PC-9 (cell line): ENCODE measurements at regions not wholly inside any gene's neighbourhood (a gene's known extent, or its start where the extent isn't known, plus 50 kb on each side); places are given as distances from the start of the nearest gene placed in this dataset.

ENCODE experiments used
- BruUV-seq: library from RNA; stranded (reverse); fragments of 400-500 nt; replicated peaks from 2 replicates; lab custom pipeline; 2021; lab: Mats Ljungman, UMichigan
- CTCF ChIA-PET: fragments of 300-600 bp; sonication (Branson Sonifier 250); formaldehyde crosslinking; loops from one replicate; lab custom pipeline; 2022; ENCODE audit warnings: antibody characterized with exemption; lab: Charles Lee
- POLR2A ChIA-PET: fragments of 300-600 bp; sonication (Branson Sonifier 250); formaldehyde crosslinking; loops from one replicate; lab custom pipeline; 2022; ENCODE audit warnings: antibody characterized with exemption; ENCODE audit not compliant: unreplicated experiment; lab: Charles Lee
- DNase-seq, 2 experiments: peaks; one replicate each; pipeline versions ENCODE4 v3.0.0 to v3.0.0-alpha.2; 2015 to 2022; ENCODE audit warnings: mixed read lengths in 1 of 2
- H2AFZ ChIP-seq: fragments of 200-600 bp; sonication (generic); 2 replicates; pipeline ENCODE4 v1.8.1; 2017; ENCODE audit warnings: antibody characterized with exemption
- H3F3A ChIP-seq: fragments of 200-600 bp; sonication (generic); 2 replicates; pipeline ENCODE4 v1.8.1; 2017; ENCODE audit warnings: antibody characterized with exemption, mild to moderate bottlenecking, low read depth; ENCODE audit not compliant: insufficient read depth
- H3K27ac ChIP-seq: fragments of 200-600 bp; sonication (generic); 2 replicates; pipeline ENCODE4 v1.6.1; 2016; ENCODE audit warnings: mixed run types
- H3K27me3 ChIP-seq: fragments of 200-600 bp; sonication (generic); 2 replicates; pipeline ENCODE4 v1.6.1; 2016; ENCODE audit warnings: low read depth, mixed run types; ENCODE audit not compliant: insufficient read depth
- H3K36me3 ChIP-seq: fragments of 200-600 bp; sonication (generic); 2 replicates; pipeline ENCODE4 v1.6.1; 2016; ENCODE audit warnings: low read depth, mixed run types
- H3K4me1 ChIP-seq: fragments of 200-600 bp; sonication (generic); replicated peaks from 2 replicates; pipeline ENCODE4 v1.6.1; 2016; ENCODE audit warnings: mixed run types; ENCODE audit not compliant: insufficient read depth
- H3K4me2 ChIP-seq: fragments of 200-600 bp; sonication (generic); 2 replicates; pipeline ENCODE4 v1.6.1; 2017; ENCODE audit warnings: mixed run types
- H3K4me3 ChIP-seq: fragments of 200-600 bp; sonication (generic); 2 replicates; pipeline ENCODE4 v1.6.1; 2016; ENCODE audit warnings: mixed run types
- H3K79me2 ChIP-seq: fragments of 200-600 bp; sonication (generic); 2 replicates; pipeline ENCODE4 v1.6.1; 2017; ENCODE audit warnings: low read depth, mixed run types
- H3K9me2 ChIP-seq: fragments of 200-600 bp; sonication (generic); 2 replicates; pipeline ENCODE4 v1.8.1; 2017; ENCODE audit warnings: mild to moderate bottlenecking; ENCODE audit not compliant: insufficient read depth
- H3K9me3 ChIP-seq: fragments of 200-600 bp; sonication (generic); 2 replicates; pipeline ENCODE4 v1.8.1; 2016; ENCODE audit warnings: low read depth; ENCODE audit not compliant: insufficient read depth
- H4K20me1 ChIP-seq: fragments of 200-600 bp; sonication (generic); 2 replicates; pipeline ENCODE4 v1.8.1; 2017; ENCODE audit not compliant: insufficient read depth
- EZH2 ChIP-seq: fragments of 200-600 bp; sonication (generic); IDR thresholded peaks from 2 replicates; pipeline ENCODE4 v1.8.0; 2017; ENCODE audit warnings: antibody characterized with exemption, low read depth
- intact Hi-C: fragments of 100-400 bp; cut with micrococcal nuclease; formaldehyde crosslinking; loops from one replicate; pipeline ENCODE4 v1.10.0; 2022; ENCODE audit not compliant: unreplicated experiment
- TF ChIP-seq, protein P1 (sequence below): fragments of 200-600 bp; sonication (generic); conservative IDR thresholded peaks from 2 replicates; pipeline ENCODE4 v1.6.1; 2017; ENCODE audit warnings: mixed run types, antibody characterized with exemption, mild to moderate bottlenecking, moderate library complexity

DNA sequence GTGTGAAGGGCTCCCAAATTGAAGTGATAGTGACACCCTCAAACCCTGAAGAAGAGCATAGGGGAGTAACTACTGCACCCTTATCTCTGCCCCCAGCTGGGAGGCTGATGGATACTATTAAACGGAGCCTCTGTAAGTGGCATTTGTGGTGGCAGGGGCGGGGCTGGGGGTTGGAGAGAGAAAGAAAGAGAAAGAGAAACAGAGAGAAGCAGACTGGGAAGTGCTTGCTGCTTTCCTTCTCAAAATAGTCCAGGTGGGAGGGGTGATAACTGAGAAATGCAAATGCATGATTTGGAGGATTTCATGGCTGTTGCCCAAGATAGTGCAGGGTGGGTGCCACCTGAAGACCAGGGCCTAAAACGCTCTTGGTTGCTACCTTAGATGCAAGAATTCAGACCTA, 253.5 kb upstream of the GATB start:
- no peaks in the 10 kb centered on the region for H4K20me1 ChIP-seq
- intact Hi-C loops = no loop called here
- H3K4me2 ChIP-seq = no peak overlapping the region
- H3K79me2 ChIP-seq = no peaks in the 10 kb centered on the region
- CTCF ChIA-PET = no interaction called here
- TF ChIP-seq, protein P1, sequence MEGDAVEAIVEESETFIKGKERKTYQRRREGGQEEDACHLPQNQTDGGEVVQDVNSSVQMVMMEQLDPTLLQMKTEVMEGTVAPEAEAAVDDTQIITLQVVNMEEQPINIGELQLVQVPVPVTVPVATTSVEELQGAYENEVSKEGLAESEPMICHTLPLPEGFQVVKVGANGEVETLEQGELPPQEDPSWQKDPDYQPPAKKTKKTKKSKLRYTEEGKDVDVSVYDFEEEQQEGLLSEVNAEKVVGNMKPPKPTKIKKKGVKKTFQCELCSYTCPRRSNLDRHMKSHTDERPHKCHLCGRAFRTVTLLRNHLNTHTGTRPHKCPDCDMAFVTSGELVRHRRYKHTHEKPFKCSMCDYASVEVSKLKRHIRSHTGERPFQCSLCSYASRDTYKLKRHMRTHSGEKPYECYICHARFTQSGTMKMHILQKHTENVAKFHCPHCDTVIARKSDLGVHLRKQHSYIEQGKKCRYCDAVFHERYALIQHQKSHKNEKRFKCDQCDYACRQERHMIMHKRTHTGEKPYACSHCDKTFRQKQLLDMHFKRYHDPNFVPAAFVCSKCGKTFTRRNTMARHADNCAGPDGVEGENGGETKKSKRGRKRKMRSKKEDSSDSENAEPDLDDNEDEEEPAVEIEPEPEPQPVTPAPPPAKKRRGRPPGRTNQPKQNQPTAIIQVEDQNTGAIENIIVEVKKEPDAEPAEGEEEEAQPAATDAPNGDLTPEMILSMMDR = no peak
- no peak for TF ChIP-seq EZH2
- no TSS peak for BruUV-seq
- POLR2A ChIA-PET = no interaction called here
- H3K9me3 ChIP-seq = no peaks in the 10 kb centered on the region
- no peak overlapping the region for H3K27ac ChIP-seq
- no peak for DNase-seq
- no peaks in the 10 kb centered on the region for H3K9me2 ChIP-seq
- no peaks in the 10 kb centered on the region for H3F3A ChIP-seq
- H3K27me3 ChIP-seq = no peaks in the 10 kb centered on the region
- no peaks in the 10 kb centered on the region for H3K36me3 ChIP-seq
- no peak overlapping the region for H2AFZ ChIP-seq
- H3K4me3 ChIP-seq = no peak overlapping the region
- no peaks in the 10 kb centered on the region for H3K4me1 ChIP-seq

DNA sequence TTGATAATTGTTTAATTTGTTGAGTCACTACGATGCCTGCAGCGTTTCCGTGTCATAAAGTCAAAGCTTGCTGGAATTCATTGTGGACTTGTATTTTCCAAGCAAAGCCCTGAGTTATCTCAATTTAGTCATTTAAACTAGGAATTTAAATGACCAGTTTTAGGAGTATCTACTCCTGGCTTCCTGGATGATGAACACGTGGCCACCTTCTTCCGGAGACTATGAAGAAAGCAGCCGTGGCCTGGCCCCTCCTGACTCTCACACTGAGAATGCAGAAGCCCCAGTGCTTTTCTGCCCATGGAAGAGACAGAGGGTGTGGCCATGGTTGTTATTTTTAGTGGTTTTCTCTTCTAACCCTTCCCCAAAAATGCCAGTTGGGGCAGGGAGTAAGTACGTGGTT, 250.7 kb upstream of the GATB start:
- Histone ChIP-seq H4K20me1 (no peaks in the 10 kb centered on the region), H3K27me3 (no peaks in the 10 kb centered on the region), H3K4me3 (no peak overlapping the region), H3K9me2 (no peaks in the 10 kb centered on the region), H3K27ac (no peak overlapping the region), H3K36me3 (no peaks in the 10 kb centered on the region), H3K4me1 (no peaks in the 10 kb centered on the region), H2AFZ (no peak overlapping the region), H3K79me2 (no peaks in the 10 kb centered on the region), H3K4me2 (no peak overlapping the region), H3F3A (no peaks in the 10 kb centered on the region), H3K9me3 (no peaks in the 10 kb centered on the region)
- ChIA-PET POLR2A (no interaction called here), CTCF (no interaction called here)
- TF ChIP-seq EZH2 = no peak
- TF ChIP-seq, protein P1 = no peak
- no peak for DNase-seq
- intact Hi-C loops = no loop called here
- BruUV-seq = no TSS peak

DNA sequence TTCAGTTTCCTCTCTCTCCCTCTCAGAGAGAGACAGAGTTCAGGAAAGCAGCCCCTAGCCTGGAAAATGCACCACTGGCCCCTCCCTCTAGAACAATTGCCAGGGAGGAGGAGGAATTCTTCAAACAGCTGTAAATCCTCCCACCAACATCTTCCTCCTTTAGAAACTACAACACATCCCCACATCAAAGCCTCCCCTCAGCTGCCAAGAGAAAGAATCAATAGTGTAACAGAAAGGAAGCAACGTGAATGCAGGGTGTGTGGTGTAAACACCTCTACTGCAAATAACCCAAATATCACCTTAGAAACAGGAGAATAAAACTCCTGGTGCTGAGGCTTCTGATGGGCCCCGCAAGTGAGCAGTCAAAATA, 249.9 kb upstream of the GATB start:
- BruUV-seq = no TSS peak

More for the DNA sequence above, 249.9 kb upstream of the GATB start:
- ChIA-PET POLR2A (no interaction called here), CTCF (no interaction called here)
- Histone ChIP-seq H3K4me3 (no peak overlapping the region), H3K27ac (no peak overlapping the region), H3F3A (no peaks in the 10 kb centered on the region), H3K9me3 (no peaks in the 10 kb centered on the region), H2AFZ (no peak overlapping the region), H3K9me2 (no peaks in the 10 kb centered on the region), H3K4me1 (no peaks in the 10 kb centered on the region), H4K20me1 (no peaks in the 10 kb centered on the region), H3K4me2 (no peak overlapping the region), H3K36me3 (no peaks in the 10 kb centered on the region), H3K27me3 (no peaks in the 10 kb centered on the region), H3K79me2 (no peaks in the 10 kb centered on the region)
- intact Hi-C loops = no loop called here
- DNase-seq = no peak
- TF ChIP-seq EZH2 = no peak
- TF ChIP-seq, protein P1 = no peak
